OCI-M2 (cell line): ENCODE measurements at regions not wholly inside any gene's neighbourhood (a gene's known extent, or its start where the extent isn't known, plus 50 kb on each side); places are given as distances from the start of the nearest gene placed in this dataset.

Experiments used
- DNase-seq: peaks from one replicate; lab custom pipeline; 2025; ENCODE audit not compliant: unreplicated experiment; lab: John Stamatoyannopoulos, UW

GRCh38 chr2:162972383-162972782 is 133.8 kb upstream of the KCNH7 start:
- DNase-seq: no peak

GRCh38 chr2:162968306-162968705 is 129.7 kb upstream of the KCNH7 start:
- DNase-seq: no peak

GRCh38 chr2:162967811-162968210 is 129.2 kb upstream of the KCNH7 start:
- no peak for DNase-seq

GRCh38 chr2:162967147-162967546 is 128.6 kb upstream of the KCNH7 start:
- peak; percentile 32 for DNase-seq

GRCh38 chr2:162965191-162965590 is 126.6 kb upstream of the KCNH7 start:
- no peak for DNase-seq

GRCh38 chr2:162964513-162964912 is 125.9 kb upstream of the KCNH7 start:
- DNase-seq: no peak

- no peak for DNase-seq
Observed at GRCh38 chr2:162963156-162963555, 124.6 kb upstream of the KCNH7 start.

- no peak for DNase-seq
Observed at GRCh38 chr2:162945785-162946184, 107.2 kb upstream of the KCNH7 start.

GRCh38 chr2:162938387-162938786 is 99.8 kb upstream of the KCNH7 start:
- DNase-seq: no peak

GRCh38 chr2:162934191-162934590 is 95.6 kb upstream of the KCNH7 start:
- DNase-seq: no peak

GRCh38 chr2:162932416-162932815 is 93.8 kb upstream of the KCNH7 start:
- DNase-seq: no peak

- no peak for DNase-seq
Observed at GRCh38 chr2:162929571-162929970, 91.0 kb upstream of the KCNH7 start.

GRCh38 chr2:162928356-162928755 is 89.8 kb upstream of the KCNH7 start:
- no peak for DNase-seq

GRCh38 chr2:162926907-162927306 is 88.3 kb upstream of the KCNH7 start:
- no peak for DNase-seq

GRCh38 chr2:162926501-162926900 is 87.9 kb upstream of the KCNH7 start:
- no peak for DNase-seq

GRCh38 chr2:162925595-162925994 is 87.0 kb upstream of the KCNH7 start:
- no peak for DNase-seq

GRCh38 chr2:162919111-162919510 is 80.5 kb upstream of the KCNH7 start:
- DNase-seq: no peak

- no peak for DNase-seq
Observed at GRCh38 chr2:162917626-162918025, 79.1 kb upstream of the KCNH7 start.

GRCh38 chr2:162916286-162916801 is 77.8 kb upstream of the KCNH7 start:
- DNase-seq: no peak

- DNase-seq: no peak
Observed at GRCh38 chr2:162915858-162916257, 77.3 kb upstream of the KCNH7 start.

- DNase-seq: no peak
Observed at GRCh38 chr2:162914161-162914560, 75.6 kb upstream of the KCNH7 start.

- no peak for DNase-seq
Observed at GRCh38 chr2:162912787-162913186, 74.2 kb upstream of the KCNH7 start.

GRCh38 chr2:162908567-162908966 is 70.0 kb upstream of the KCNH7 start:
- DNase-seq: no peak
